ENCODE measurements at regions not wholly inside any gene's neighbourhood (a gene's known extent, or its start where the extent isn't known, plus 50 kb on each side); places are given as distances from the start of the nearest gene placed in this dataset.

DNA sequence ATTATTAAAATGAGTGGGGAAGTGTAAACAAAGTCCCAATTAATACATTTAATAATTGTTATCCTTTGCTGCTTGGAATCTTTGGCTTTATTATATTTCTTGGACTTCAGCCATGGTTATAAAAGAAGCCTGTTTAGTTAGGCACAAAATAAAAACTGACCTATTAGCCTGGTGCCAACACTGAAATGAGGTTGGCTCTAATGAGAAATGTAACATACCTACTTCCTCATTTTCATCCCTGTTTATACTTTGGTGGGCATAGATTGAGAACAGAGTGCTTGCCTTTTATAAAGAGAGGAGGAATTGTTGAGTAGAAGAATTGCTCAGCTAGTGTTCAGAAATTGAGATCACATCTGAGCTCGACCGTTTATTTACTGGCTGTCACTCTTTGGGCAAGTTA is 471.3 kb downstream of the UTRN start:
- H3K4me1 ChIP-seq, result no peaks in the 10 kb centered on the region
- no peak overlapping the region for H3K27ac ChIP-seq
- ATAC-seq (no peak), DNase-seq (no peak)
- peaks cover 41% of the 10 kb centered on the region for H3K36me3 ChIP-seq
- H3K27me3 ChIP-seq (ENCODE audit: low read depth), result no peaks in the 10 kb centered on the region
- TF ChIP-seq, protein P1, sequence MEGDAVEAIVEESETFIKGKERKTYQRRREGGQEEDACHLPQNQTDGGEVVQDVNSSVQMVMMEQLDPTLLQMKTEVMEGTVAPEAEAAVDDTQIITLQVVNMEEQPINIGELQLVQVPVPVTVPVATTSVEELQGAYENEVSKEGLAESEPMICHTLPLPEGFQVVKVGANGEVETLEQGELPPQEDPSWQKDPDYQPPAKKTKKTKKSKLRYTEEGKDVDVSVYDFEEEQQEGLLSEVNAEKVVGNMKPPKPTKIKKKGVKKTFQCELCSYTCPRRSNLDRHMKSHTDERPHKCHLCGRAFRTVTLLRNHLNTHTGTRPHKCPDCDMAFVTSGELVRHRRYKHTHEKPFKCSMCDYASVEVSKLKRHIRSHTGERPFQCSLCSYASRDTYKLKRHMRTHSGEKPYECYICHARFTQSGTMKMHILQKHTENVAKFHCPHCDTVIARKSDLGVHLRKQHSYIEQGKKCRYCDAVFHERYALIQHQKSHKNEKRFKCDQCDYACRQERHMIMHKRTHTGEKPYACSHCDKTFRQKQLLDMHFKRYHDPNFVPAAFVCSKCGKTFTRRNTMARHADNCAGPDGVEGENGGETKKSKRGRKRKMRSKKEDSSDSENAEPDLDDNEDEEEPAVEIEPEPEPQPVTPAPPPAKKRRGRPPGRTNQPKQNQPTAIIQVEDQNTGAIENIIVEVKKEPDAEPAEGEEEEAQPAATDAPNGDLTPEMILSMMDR (IDR thresholded peaks at IDR 0.05), result no peak
- no peak overlapping the region for H3K4me3 ChIP-seq
- no peaks in the 10 kb centered on the region for H3K9me3 ChIP-seq
- intact Hi-C loops (cut with DNase I), result no loop called here

DNA sequence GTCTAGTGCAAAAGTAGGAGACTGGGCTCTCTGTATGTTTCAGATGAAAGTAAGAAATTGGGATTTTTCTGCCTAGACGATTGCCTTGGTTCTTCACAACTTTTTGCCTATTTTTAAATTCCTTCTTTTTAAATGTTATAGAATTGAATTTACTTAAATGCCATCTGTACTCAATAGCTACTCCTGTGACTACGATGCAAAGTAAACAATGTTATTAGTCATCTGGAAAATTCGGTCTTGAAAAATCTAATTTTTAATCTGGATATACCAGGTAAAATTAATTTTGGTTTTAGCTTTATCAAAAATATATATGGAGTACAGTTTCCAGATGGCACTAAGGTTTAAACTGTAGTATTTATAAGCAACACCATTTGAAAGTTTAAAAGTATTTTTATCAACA is 472.2 kb downstream of the UTRN start:
- no peak for ATAC-seq
- Histone ChIP-seq H3K36me3 (peaks cover 32% of the 10 kb centered on the region), H3K4me3 (no peak overlapping the region), H3K27ac (no peak overlapping the region), H3K4me1 (no peaks in the 10 kb centered on the region), H3K27me3 (ENCODE audit: low read depth) (no peaks in the 10 kb centered on the region), H3K9me3 (no peaks in the 10 kb centered on the region)
- no peak for DNase-seq
- intact Hi-C loops (cut with DNase I), result no loop called here
- TF ChIP-seq, protein P1 (IDR thresholded peaks at IDR 0.05), result no peak

DNA sequence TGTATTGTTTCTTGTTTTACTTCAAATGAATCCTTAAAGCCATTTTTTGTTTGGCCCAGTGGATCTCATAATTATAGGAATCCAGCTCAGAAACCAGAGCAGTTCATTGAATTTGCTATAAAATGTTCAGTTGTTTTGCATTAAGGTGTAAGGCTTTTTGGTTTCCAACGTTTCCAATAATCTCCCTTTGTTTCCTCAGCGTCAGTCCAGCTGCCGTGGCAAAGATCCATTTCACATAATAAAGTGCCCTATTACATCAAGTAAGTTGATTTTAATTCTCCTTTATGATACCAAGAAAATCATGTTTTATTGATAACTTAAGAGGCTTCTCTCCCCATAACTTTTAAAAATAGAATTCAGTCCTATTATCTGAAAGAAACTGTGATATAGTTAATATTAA is 472.6 kb downstream of the UTRN start:
- TF ChIP-seq, protein P1 (IDR thresholded peaks at IDR 0.05), result no peak
- no peaks in the 10 kb centered on the region for H3K9me3 ChIP-seq
- DNase-seq (no peak), ATAC-seq (no peak)
- no peaks in the 10 kb centered on the region for H3K4me1 ChIP-seq
- H3K27ac ChIP-seq, result no peak overlapping the region
- H3K27me3 ChIP-seq (ENCODE audit: low read depth), result no peaks in the 10 kb centered on the region
- intact Hi-C loops (cut with DNase I), result no loop called here
- H3K4me3 ChIP-seq, result no peak overlapping the region
- H3K36me3 ChIP-seq, result peaks cover 28% of the 10 kb centered on the region

DNA sequence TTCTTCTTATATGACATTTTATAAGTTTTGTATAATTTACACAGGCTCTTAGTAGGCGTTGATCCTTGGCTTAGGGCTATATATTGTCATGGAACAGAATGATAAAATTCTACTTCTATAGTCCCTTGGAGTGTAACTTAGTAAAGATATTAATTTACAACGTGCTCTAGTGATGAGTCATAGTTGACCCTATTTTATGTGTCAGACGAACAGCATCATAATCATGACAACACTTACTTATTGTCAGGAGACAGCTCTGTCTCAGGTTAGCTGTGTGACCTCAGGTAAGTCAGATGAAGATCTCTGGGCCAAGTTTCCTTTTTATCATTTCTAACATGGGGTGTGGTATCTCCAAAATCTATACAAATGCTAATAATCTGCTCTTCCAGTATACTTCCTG is 473.5 kb downstream of the UTRN start:
- H3K27ac ChIP-seq, result no peak overlapping the region
- H3K9me3 ChIP-seq, result no peaks in the 10 kb centered on the region
- no peaks in the 10 kb centered on the region for H3K4me1 ChIP-seq
- TF ChIP-seq, protein P1 (IDR thresholded peaks at IDR 0.05), result no peak
- no peaks in the 10 kb centered on the region for H3K27me3 ChIP-seq (ENCODE audit: low read depth)
- no peak overlapping the region for H3K4me3 ChIP-seq
- DNase-seq, result no peak
- no peak for ATAC-seq
- H3K36me3 ChIP-seq, result peaks cover 25% of the 10 kb centered on the region
- intact Hi-C loops (cut with DNase I), result no loop called here

DNA sequence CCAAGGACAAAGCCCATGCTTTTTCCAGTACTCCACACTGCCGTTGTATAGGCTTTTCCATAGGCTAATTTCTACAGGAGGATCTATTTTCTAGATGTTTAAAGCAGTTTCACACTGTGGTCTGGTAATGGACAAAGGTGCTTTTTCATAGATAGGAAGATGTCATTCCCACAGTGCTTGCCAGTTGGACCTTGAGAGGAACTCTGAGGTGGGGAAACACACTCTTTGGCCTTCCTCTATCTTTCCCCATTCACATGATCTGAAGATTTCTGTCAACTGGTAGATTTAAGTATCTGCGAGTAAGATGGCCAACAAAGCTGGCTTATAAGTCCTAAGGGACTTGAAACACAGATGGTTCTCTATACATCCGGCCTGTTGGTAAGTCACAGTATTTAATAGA is 477.3 kb downstream of the UTRN start:
- Histone ChIP-seq H3K36me3 (peaks cover 10% of the 10 kb centered on the region), H3K4me1 (no peaks in the 10 kb centered on the region), H3K9me3 (no peaks in the 10 kb centered on the region), H3K4me3 (no peak overlapping the region), H3K27me3 (ENCODE audit: low read depth) (no peaks in the 10 kb centered on the region), H3K27ac (no peak overlapping the region)
- no peak for DNase-seq
- TF ChIP-seq, protein P1 (IDR thresholded peaks at IDR 0.05), result no peak
- intact Hi-C loops (cut with DNase I), result no loop called here
- no peak for ATAC-seq

DNA sequence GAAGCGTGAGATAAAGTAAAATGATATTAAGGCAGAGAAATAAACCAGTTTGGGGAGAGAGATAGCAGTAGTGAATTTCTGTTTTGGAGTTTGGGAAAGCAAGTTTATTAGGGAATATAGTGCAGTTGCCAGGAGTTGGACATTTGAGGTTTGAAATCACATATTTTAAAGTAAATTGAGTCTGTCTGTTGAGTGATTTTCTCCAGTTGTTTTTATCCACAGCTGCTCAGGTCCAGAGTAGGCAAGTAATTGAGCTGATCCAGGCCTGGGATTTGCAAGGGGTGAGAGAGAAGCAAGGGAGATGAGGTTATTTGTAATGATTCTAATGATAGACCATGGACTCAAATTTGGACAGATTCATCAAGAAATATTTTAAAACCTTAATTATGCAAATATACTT is 481.9 kb downstream of the UTRN start:
- no peaks in the 10 kb centered on the region for H3K9me3 ChIP-seq

More for the DNA sequence above, 481.9 kb downstream of the UTRN start:
- TF ChIP-seq, protein P1 (IDR thresholded peaks at IDR 0.05), result no peak
- intact Hi-C loops (cut with DNase I), result no loop called here
- H3K4me3 ChIP-seq, result no peak overlapping the region
- H3K36me3 ChIP-seq, result peaks cover 12% of the 10 kb centered on the region
- ATAC-seq, result no peak
- DNase-seq, result no peak
- no peaks in the 10 kb centered on the region for H3K27me3 ChIP-seq (ENCODE audit: low read depth)
- no peak overlapping the region for H3K27ac ChIP-seq
- H3K4me1 ChIP-seq, result no peaks in the 10 kb centered on the region
